ENCODE measurements at regions not wholly inside any gene's neighbourhood (a gene's known extent, or its start where the extent isn't known, plus 50 kb on each side); places are given as distances from the start of the nearest gene placed in this dataset.
"Not testable (repeated sequence)": the region's sequence is repeated elsewhere in the genome, so short reads cannot be mapped to it uniquely, and the experiment has no call there.

- no peak for TF ChIP-seq CTCF (IDR thresholded peaks at IDR 0.05; ENCODE audit: low read depth, low read length, missing control alignments)
- no peak overlapping the region for H3K4me3 ChIP-seq (ENCODE audit: low read depth, low read length)
- DNase-seq (ENCODE audit: low read depth), result no peak
Observed at GRCh38 chrX:76996641-76997040, 450.5 kb upstream of the FGF16 start.

- no peak for TF ChIP-seq CTCF (IDR thresholded peaks at IDR 0.05; ENCODE audit: low read depth, low read length, missing control alignments)
- DNase-seq (ENCODE audit: low read depth), result no peak
- H3K4me3 ChIP-seq (ENCODE audit: low read depth, low read length), result no peak overlapping the region
Observed at GRCh38 chrX:77003530-77003929, 443.7 kb upstream of the FGF16 start.

- H3K4me3 ChIP-seq (ENCODE audit: low read depth, low read length), result no peak overlapping the region
- DNase-seq (ENCODE audit: low read depth), result no peak
- TF ChIP-seq CTCF (IDR thresholded peaks at IDR 0.05; ENCODE audit: low read depth, low read length, missing control alignments), result no peak
Observed at GRCh38 chrX:77003956-77004355, 443.2 kb upstream of the FGF16 start.

- DNase-seq (ENCODE audit: low read depth), result no peak
- no peak for TF ChIP-seq CTCF (IDR thresholded peaks at IDR 0.05; ENCODE audit: low read depth, low read length, missing control alignments)
- no peak overlapping the region for H3K4me3 ChIP-seq (ENCODE audit: low read depth, low read length)
Observed at GRCh38 chrX:77009691-77010090, 437.5 kb upstream of the FGF16 start.

GRCh38 chrX:77014377-77015372 is 432.5 kb upstream of the FGF16 start:
- TF ChIP-seq CTCF (IDR thresholded peaks at IDR 0.05; ENCODE audit: low read depth, low read length, missing control alignments), result no peak
- DNase-seq (ENCODE audit: low read depth), result no peak
- no peak overlapping the region for H3K4me3 ChIP-seq (ENCODE audit: low read depth, low read length)

- H3K4me3 ChIP-seq (ENCODE audit: low read depth, low read length), result no peak overlapping the region
- DNase-seq (ENCODE audit: low read depth), result no peak
- TF ChIP-seq CTCF (IDR thresholded peaks at IDR 0.05; ENCODE audit: low read depth, low read length, missing control alignments), result no peak
Observed at GRCh38 chrX:77017093-77017492, 430.1 kb upstream of the FGF16 start.

GRCh38 chrX:77046180-77046810 is 400.9 kb upstream of the FGF16 start:
- not testable (repeated sequence) for DNase-seq (ENCODE audit: low read depth); H3K4me3 ChIP-seq (ENCODE audit: low read depth, low read length)
